GM12878 (cell line): ENCODE measurements at regions not wholly inside any gene's neighbourhood (a gene's known extent, or its start where the extent isn't known, plus 50 kb on each side); places are given as distances from the start of the nearest gene placed in this dataset.

ENCODE experiments used
- ATAC-seq: fragments of 200-7000 bp; cut with Tn5 transposase; 3 replicates; pipeline ENCODE4 v1.9.1; 2020; ENCODE audit warnings: mild to moderate bottlenecking, moderate library complexity
- BruUV-seq: library from RNA; stranded (reverse); fragments of 400-500 nt; replicated peaks from 2 replicates; lab custom pipeline; 2021; lab: Mats Ljungman, UMichigan
- CTCF ChIA-PET: fragments of 300-600 bp; sonication (Branson Sonifier 250); formaldehyde crosslinking; extraction: SDS; loops from one replicate; lab custom pipeline; 2021; ENCODE audit warnings: inconsistent platforms; lab: Yijun Ruan, JAX
- POLR2A ChIA-PET: fragments of 350-600 bp; formaldehyde crosslinking; extraction: SDS; loops from one replicate; lab custom pipeline; 2021; ENCODE audit warnings: inconsistent platforms; lab: Charles Lee
- RAD21 ChIA-PET: fragments of 300-600 bp; sonication (Branson Sonifier 250); formaldehyde crosslinking; loops from one replicate; lab custom pipeline; 2023; ENCODE audit warnings: antibody characterized with exemption; ENCODE audit not compliant: unreplicated experiment; lab: Charles Lee
- SMC1A ChIA-PET: fragments of 300-600 bp; sonication (Branson Sonifier 250); formaldehyde crosslinking; loops from one replicate; lab custom pipeline; 2023; ENCODE audit not compliant: unreplicated experiment, uncharacterized antibody; lab: Charles Lee
- DNase-seq: peaks from one replicate; pipeline ENCODE4 v3.0.0-alpha.2; 2011; ENCODE audit warnings: low read depth, low spot score
- FAIRE-seq: peaks from 3 replicates; lab custom pipeline; 2011; peaks lifted over from hg19 to GRCh38; lab: Jason Lieb, UNC
- H2AFZ ChIP-seq: 2 replicates; pipeline ENCODE4 v1.6.0; 2011; ENCODE audit warnings: low read depth, low read length, control low read depth; ENCODE audit not compliant: control insufficient read depth
- H3K27ac ChIP-seq: 2 replicates; pipeline ENCODE4 v1.5.1; 2011; ENCODE audit warnings: control low read depth; ENCODE audit not compliant: control insufficient read depth, insufficient read depth
- H3K27me3 ChIP-seq, 2 experiments: replicated peaks in 1 of 2; 2 replicates each; pipeline versions ENCODE4 v1.6.0 to v1.6.1; 2011; ENCODE audit warnings: low read length in 1 of 2; ENCODE audit not compliant: control insufficient read depth in 2 of 2, insufficient read depth in 2 of 2
- H3K36me3 ChIP-seq, 2 experiments: 2 replicates each; pipeline ENCODE4 v1.5.1; 2011; ENCODE audit warnings: low read length in 1 of 2; ENCODE audit not compliant: control insufficient read depth in 2 of 2, insufficient read depth in 2 of 2
- H3K4me1 ChIP-seq: 2 replicates; pipeline ENCODE4 v1.6.1; 2011; ENCODE audit warnings: mild to moderate bottlenecking, low read length, moderate library complexity, mixed read lengths; ENCODE audit not compliant: control insufficient read depth, insufficient read depth
- H3K4me2 ChIP-seq: 2 replicates; pipeline ENCODE4 v1.6.0; 2011; ENCODE audit warnings: control low read depth; ENCODE audit not compliant: control insufficient read depth, insufficient read depth
- H3K4me3 ChIP-seq: fragments of 200-600 bp; sonication (generic); 2 replicates; pipeline ENCODE4 v1.5.1; 2016
- H3K79me2 ChIP-seq: 2 replicates; pipeline ENCODE4 v1.6.0; 2011; ENCODE audit warnings: low read length; ENCODE audit not compliant: control insufficient read depth, insufficient read depth
- H3K9ac ChIP-seq: 2 replicates; pipeline ENCODE4 v1.8.0; 2011; ENCODE audit warnings: low read length, control low read depth, mixed read lengths; ENCODE audit not compliant: control insufficient read depth, insufficient read depth
- H3K9me3 ChIP-seq: replicated peaks from 3 replicates; pipeline ENCODE4 v1.5.1; 2011; ENCODE audit warnings: mild to moderate bottlenecking, low read length; ENCODE audit not compliant: control insufficient read depth, insufficient read depth
- H4K20me1 ChIP-seq: 2 replicates; pipeline ENCODE4 v1.6.0; 2011; ENCODE audit not compliant: control insufficient read depth, insufficient read depth
- ATF3 ChIP-seq: IDR thresholded peaks from 2 replicates; pipeline ENCODE4 v1.6.1; 2011; ENCODE audit warnings: low read depth, mild to moderate bottlenecking, low read length, moderate library complexity, borderline replicate concordance; ENCODE audit errors: extremely low read depth
- BCL11A ChIP-seq: IDR thresholded peaks from 2 replicates; pipeline ENCODE4 v1.6.1; 2011; ENCODE audit warnings: low read depth, low read length
- BCLAF1 ChIP-seq: fragments of 450-650 bp; IDR thresholded peaks from 2 replicates; pipeline ENCODE4 v1.6.1; 2017; ENCODE audit warnings: antibody characterized with exemption, mild to moderate bottlenecking, moderate library complexity
- CHD4 ChIP-seq: fragments of 200-600 bp; sonication (generic); IDR thresholded peaks from 2 replicates; pipeline ENCODE4 v1.6.1; 2016; ENCODE audit warnings: mild to moderate bottlenecking
- DPF2 ChIP-seq: fragments of 450-650 bp; IDR thresholded peaks from 2 replicates; pipeline ENCODE4 v1.6.1; 2017; ENCODE audit warnings: mild to moderate bottlenecking
- EED ChIP-seq: sonication (generic); IDR thresholded peaks from 2 replicates; pipeline ENCODE4 v1.6.1; 2016; ENCODE audit warnings: antibody characterized with exemption, low read depth
- FOXK2 ChIP-seq: fragments of 450-650 bp; IDR thresholded peaks from 2 replicates; pipeline ENCODE4 v1.6.1; 2017; ENCODE audit warnings: mild to moderate bottlenecking, moderate library complexity
- NFYB ChIP-seq: IDR thresholded peaks from 2 replicates; pipeline ENCODE4 v1.6.1; 2011; ENCODE audit warnings: low read depth, mild to moderate bottlenecking, low read length, improper control_type of control experiment, moderate library complexity; ENCODE audit not compliant: insufficient read depth
- NR2C1 ChIP-seq: fragments of 450-650 bp; IDR thresholded peaks from 2 replicates; pipeline ENCODE4 v1.6.1; 2017; ENCODE audit warnings: antibody characterized with exemption, mild to moderate bottlenecking, moderate library complexity
- NR2F1 ChIP-seq: fragments of 450-650 bp; conservative IDR thresholded peaks from 2 replicates; pipeline ENCODE4 v1.6.1; 2017; ENCODE audit warnings: mild to moderate bottlenecking
- PAX8 ChIP-seq: fragments of 450-650 bp; IDR thresholded peaks from 2 replicates; pipeline ENCODE4 v1.6.1; 2017; ENCODE audit warnings: mild to moderate bottlenecking, moderate library complexity
- RFX5 ChIP-seq: IDR thresholded peaks from 2 replicates; pipeline ENCODE4 v1.6.1; 2011; ENCODE audit warnings: low read depth, low read length, improper control_type of control experiment
- SMAD5 ChIP-seq: IDR thresholded peaks from 2 replicates; pipeline ENCODE4 v1.6.1; 2016; ENCODE audit warnings: antibody characterized with exemption, low read depth
- SP1 ChIP-seq: IDR thresholded peaks from one replicate; pipeline ENCODE4 v1.6.1; 2011; ENCODE audit warnings: low read depth, low read length
- STAT1 ChIP-seq: fragments of 450-650 bp; conservative IDR thresholded peaks from 2 replicates; pipeline ENCODE4 v1.6.1; 2014; ENCODE audit warnings: antibody characterized with exemption, mild to moderate bottlenecking
- STAT3 ChIP-seq: IDR thresholded peaks from 2 replicates; pipeline ENCODE4 v1.6.1; 2011; ENCODE audit warnings: low read depth, low read length, improper control_type of control experiment
- WGBS: methylation state at CpG from one replicate; pipeline ENCODE4 v1.1.6; 2016; ENCODE audit warnings: low lambda C conversion rate; ENCODE audit not compliant: insufficient replicate concordance, insufficient coverage; ENCODE audit errors: missing lambda C conversion rate; 5-methylcytosine and 5-hydroxymethylcytosine counted together
- in situ Hi-C: fragments of 300-500 bp; cut with MboI; formaldehyde crosslinking; loops from 9 replicates; pipeline ENCODE4 v1.14.3; 2018; ENCODE audit warnings: mixed read lengths
- intact Hi-C: fragments of 100-400 bp; cut with micrococcal nuclease; formaldehyde crosslinking; loops from one replicate; pipeline ENCODE4 v1.14.2; 2022; ENCODE audit not compliant: unreplicated experiment
- TF ChIP-seq, protein P1 (sequence below): fragments of 450-650 bp; IDR thresholded peaks from 2 replicates; pipeline ENCODE4 v1.6.1; 2018; ENCODE audit warnings: borderline replicate concordance, mild to moderate bottlenecking; ENCODE audit not compliant: partially characterized antibody
- TF ChIP-seq, protein P2 (sequence below): fragments of 450-650 bp; IDR thresholded peaks from 2 replicates; pipeline ENCODE4 v1.6.1; 2014; ENCODE audit warnings: mild to moderate bottlenecking
- TF ChIP-seq, protein P3 (sequence below): fragments of 450-650 bp; IDR thresholded peaks from 2 replicates; pipeline ENCODE4 v1.6.1; 2017; ENCODE audit warnings: borderline replicate concordance

- RAD21 ChIA-PET: no interaction called here
- CTCF ChIA-PET: no interaction called here
- 0% methylated on average over 1 of the region's 1 CpG for WGBS
- no peak overlapping the region for H2AFZ ChIP-seq
- no peak for FAIRE-seq
- POLR2A ChIA-PET: no interaction called here
- no peak overlapping the region for H3K27ac ChIP-seq
- SMC1A ChIA-PET: interaction anchor here (0.5 to 1.5 kb wide), 2 partner anchors 12 to 969 kb away, joined by 4 to 5 read pairs; no protein-coding TSS in a partner anchor
- no peak for TF ChIP-seq NFYB
- no peak for TF ChIP-seq DPF2
- no peak for TF ChIP-seq EED
- TF ChIP-seq ATF3: no peak
- TF ChIP-seq, protein P1, sequence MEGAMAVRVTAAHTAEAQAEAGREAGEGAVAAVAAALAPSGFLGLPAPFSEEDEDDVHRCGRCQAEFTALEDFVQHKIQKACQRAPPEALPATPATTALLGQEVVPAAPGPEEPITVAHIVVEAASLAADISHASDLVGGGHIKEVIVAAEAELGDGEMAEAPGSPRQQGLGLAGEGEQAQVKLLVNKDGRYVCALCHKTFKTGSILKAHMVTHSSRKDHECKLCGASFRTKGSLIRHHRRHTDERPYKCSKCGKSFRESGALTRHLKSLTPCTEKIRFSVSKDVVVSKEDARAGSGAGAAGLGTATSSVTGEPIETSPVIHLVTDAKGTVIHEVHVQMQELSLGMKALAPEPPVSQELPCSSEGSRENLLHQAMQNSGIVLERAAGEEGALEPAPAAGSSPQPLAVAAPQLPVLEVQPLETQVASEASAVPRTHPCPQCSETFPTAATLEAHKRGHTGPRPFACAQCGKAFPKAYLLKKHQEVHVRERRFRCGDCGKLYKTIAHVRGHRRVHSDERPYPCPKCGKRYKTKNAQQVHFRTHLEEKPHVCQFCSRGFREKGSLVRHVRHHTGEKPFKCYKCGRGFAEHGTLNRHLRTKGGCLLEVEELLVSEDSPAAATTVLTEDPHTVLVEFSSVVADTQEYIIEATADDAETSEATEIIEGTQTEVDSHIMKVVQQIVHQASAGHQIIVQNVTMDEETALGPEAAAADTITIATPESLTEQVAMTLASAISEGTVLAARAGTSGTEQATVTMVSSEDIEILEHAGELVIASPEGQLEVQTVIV: no peak
- no peak for TF ChIP-seq BCLAF1
- no peak for TF ChIP-seq SMAD5
- TF ChIP-seq, protein P2, sequence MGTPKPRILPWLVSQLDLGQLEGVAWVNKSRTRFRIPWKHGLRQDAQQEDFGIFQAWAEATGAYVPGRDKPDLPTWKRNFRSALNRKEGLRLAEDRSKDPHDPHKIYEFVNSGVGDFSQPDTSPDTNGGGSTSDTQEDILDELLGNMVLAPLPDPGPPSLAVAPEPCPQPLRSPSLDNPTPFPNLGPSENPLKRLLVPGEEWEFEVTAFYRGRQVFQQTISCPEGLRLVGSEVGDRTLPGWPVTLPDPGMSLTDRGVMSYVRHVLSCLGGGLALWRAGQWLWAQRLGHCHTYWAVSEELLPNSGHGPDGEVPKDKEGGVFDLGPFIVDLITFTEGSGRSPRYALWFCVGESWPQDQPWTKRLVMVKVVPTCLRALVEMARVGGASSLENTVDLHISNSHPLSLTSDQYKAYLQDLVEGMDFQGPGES: no peak
- TF ChIP-seq SP1: no peak
- TF ChIP-seq FOXK2: no peak
- no peak for TF ChIP-seq STAT1
- no peak for TF ChIP-seq NR2C1
- TF ChIP-seq, protein P3, sequence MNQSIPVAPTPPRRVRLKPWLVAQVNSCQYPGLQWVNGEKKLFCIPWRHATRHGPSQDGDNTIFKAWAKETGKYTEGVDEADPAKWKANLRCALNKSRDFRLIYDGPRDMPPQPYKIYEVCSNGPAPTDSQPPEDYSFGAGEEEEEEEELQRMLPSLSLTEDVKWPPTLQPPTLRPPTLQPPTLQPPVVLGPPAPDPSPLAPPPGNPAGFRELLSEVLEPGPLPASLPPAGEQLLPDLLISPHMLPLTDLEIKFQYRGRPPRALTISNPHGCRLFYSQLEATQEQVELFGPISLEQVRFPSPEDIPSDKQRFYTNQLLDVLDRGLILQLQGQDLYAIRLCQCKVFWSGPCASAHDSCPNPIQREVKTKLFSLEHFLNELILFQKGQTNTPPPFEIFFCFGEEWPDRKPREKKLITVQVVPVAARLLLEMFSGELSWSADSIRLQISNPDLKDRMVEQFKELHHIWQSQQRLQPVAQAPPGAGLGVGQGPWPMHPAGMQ: no peak
- TF ChIP-seq CHD4: no peak
- TF ChIP-seq RFX5: no peak
- no peak for TF ChIP-seq STAT3
- no peak for TF ChIP-seq BCL11A
- TF ChIP-seq PAX8: no peak
- no peak for TF ChIP-seq NR2F1
- H3K36me3 ChIP-seq: no peaks in the 10 kb centered on the region
- H3K27me3 ChIP-seq: no peaks in the 10 kb centered on the region
- no peaks in the 10 kb centered on the region for H3K4me1 ChIP-seq
- no peak overlapping the region for H3K4me2 ChIP-seq
- ATAC-seq: no peak
- H3K9me3 ChIP-seq: no peaks in the 10 kb centered on the region
- in situ Hi-C loops: no loop called here
- DNase-seq: no peak
- H3K79me2 ChIP-seq: no peaks in the 10 kb centered on the region
- intact Hi-C loops: no loop called here
- H3K4me3 ChIP-seq: no peak overlapping the region
- no peaks in the 10 kb centered on the region for H4K20me1 ChIP-seq
- BruUV-seq: no TSS peak
- H3K9ac ChIP-seq: no peak overlapping the region
These were observed 423.0 kb downstream of the GRB14 start for GRCh38 chr2:164198256-164198655.
